Stimulated activated CD8-positive, alpha-beta memory T cell treated with anti-CD3 and anti-CD28 coated beads, Interleukin-15, amount 100 ng/mL, for 24 hours (primary cell): ENCODE measurements at regions not wholly inside any gene's neighbourhood (a gene's known extent, or its start where the extent isn't known, plus 50 kb on each side); places are given as distances from the start of the nearest gene placed in this dataset.

ENCODE experiments used
- DNase-seq: peaks from one replicate; pipeline ENCODE4 v3.0.0-alpha.2; 2020; ENCODE audit warnings: low read depth

GRCh38 chr1:5465281-5465711 is 526.9 kb downstream of the NPHP4 start:
- DNase-seq = no peak

GRCh38 chr1:5464366-5464765 is 527.9 kb downstream of the NPHP4 start:
- no peak for DNase-seq

- DNase-seq = no peak
Measured at GRCh38 chr1:5460974-5461373, 531.3 kb downstream of the NPHP4 start.

- DNase-seq = no peak
Measured at GRCh38 chr1:5459839-5460610, 532.2 kb downstream of the NPHP4 start.

GRCh38 chr1:5458248-5458647 is 534.0 kb downstream of the NPHP4 start:
- DNase-seq = no peak

- DNase-seq = no peak
Measured at GRCh38 chr1:5456090-5456811, 536.0 kb downstream of the NPHP4 start.

GRCh38 chr1:5455651-5456050 is 536.6 kb downstream of the NPHP4 start:
- no peak for DNase-seq

- DNase-seq = no peak
Measured at GRCh38 chr1:5455056-5455455, 537.2 kb downstream of the NPHP4 start.

- no peak for DNase-seq
Measured at GRCh38 chr1:5453347-5453746, 538.9 kb downstream of the NPHP4 start.

- no peak for DNase-seq
Measured at GRCh38 chr1:5451671-5452070, 540.6 kb downstream of the NPHP4 start.

- DNase-seq = no peak
Measured at GRCh38 chr1:5448486-5448885, 543.7 kb downstream of the NPHP4 start.

- no peak for DNase-seq
Measured at GRCh38 chr1:5447503-5447960, 544.7 kb downstream of the NPHP4 start.

- no peak for DNase-seq
Measured at GRCh38 chr1:5444396-5444795, 547.8 kb downstream of the NPHP4 start.

- no peak for DNase-seq
Measured at GRCh38 chr1:5436808-5437207, 555.4 kb downstream of the NPHP4 start.

- DNase-seq = no peak
Measured at GRCh38 chr1:5435414-5435813, 556.8 kb downstream of the NPHP4 start.

- no peak for DNase-seq
Measured at GRCh38 chr1:5432436-5432835, 559.8 kb downstream of the NPHP4 start.

- no peak for DNase-seq
Measured at GRCh38 chr1:5430911-5431697, 561.1 kb downstream of the NPHP4 start.

- no peak for DNase-seq
Measured at GRCh38 chr1:5430136-5430535, 562.1 kb downstream of the NPHP4 start.

- no peak for DNase-seq
Measured at GRCh38 chr1:5428351-5428750, 563.9 kb downstream of the NPHP4 start.

- DNase-seq = no peak
Measured at GRCh38 chr1:5427026-5427613, 565.1 kb downstream of the NPHP4 start.

- DNase-seq = no peak
Measured at GRCh38 chr1:5424802-5425703, 567.2 kb downstream of the NPHP4 start.
